GM23338 (cell line): ENCODE measurements at regions not wholly inside any gene's neighbourhood (a gene's known extent, or its start where the extent isn't known, plus 50 kb on each side); places are given as distances from the start of the nearest gene placed in this dataset.

Experiments
- CREB1 ChIP-seq: fragments of 250-450 bp; sonication (Bioruptor Pico); IDR thresholded peaks from 2 replicates; pipeline ENCODE4 v1.5.0; 2020; ENCODE audit warnings: low read depth, mild to moderate bottlenecking, moderate library complexity
- CTCF ChIP-seq, 2 experiments: fragments of 200-600 bp in 1 of 2; sonication (generic) in 1 of 2; conservative IDR thresholded peaks; 2 replicates each; pipeline versions ENCODE4 v1.5.1 to v1.6.1; 2016 to 2017; ENCODE audit warnings: antibody characterized with exemption in 2 of 2, low read depth in 2 of 2, mild to moderate bottlenecking in 2 of 2, moderate library complexity in 1 of 2
- ETS1 ChIP-seq: IDR thresholded peaks from 2 replicates; pipeline ENCODE4 v1.6.1; 2016; ENCODE audit warnings: antibody characterized with exemption
- EZH2 ChIP-seq: fragments of 200-600 bp; sonication (generic); IDR thresholded peaks from one replicate; pipeline ENCODE4 v1.8.0; 2017; ENCODE audit warnings: antibody characterized with exemption, mild to moderate bottlenecking, low read depth; ENCODE audit not compliant: unreplicated experiment
- EZH2phosphoT487 ChIP-seq: fragments of 200-600 bp; sonication (generic); IDR thresholded peaks from one replicate; pipeline ENCODE4 v1.8.1; 2018; ENCODE audit warnings: antibody characterized with exemption; ENCODE audit not compliant: unreplicated experiment
- JUNB ChIP-seq: IDR thresholded peaks from one replicate; pipeline ENCODE4 v1.6.1; 2016; ENCODE audit warnings: antibody characterized with exemption; ENCODE audit not compliant: unreplicated experiment
- NANOG ChIP-seq: IDR thresholded peaks from 2 replicates; pipeline ENCODE4 v1.6.1; 2016; ENCODE audit warnings: antibody characterized with exemption, borderline replicate concordance
- POLR2AphosphoS5 ChIP-seq: IDR thresholded peaks from 2 replicates; pipeline ENCODE4 v1.6.1; 2016; ENCODE audit warnings: antibody characterized with exemption, low read depth
- ZNF114 ChIP-seq: fragments of 250-450 bp; sonication (Bioruptor Pico); IDR thresholded peaks from 2 replicates; pipeline ENCODE4 v1.5.0; 2020; ENCODE audit warnings: mild to moderate bottlenecking, moderate library complexity
- ZNF331 ChIP-seq: fragments of 250-450 bp; sonication (Bioruptor Pico); IDR thresholded peaks from 2 replicates; pipeline ENCODE4 v1.5.0; 2020; ENCODE audit warnings: low read depth, mild to moderate bottlenecking, moderate library complexity
- ZNF462 ChIP-seq: fragments of 250-450 bp; sonication (Bioruptor Pico); IDR thresholded peaks from 2 replicates; pipeline ENCODE4 v1.5.0; 2020; ENCODE audit warnings: mild to moderate bottlenecking, moderate library complexity
- TF ChIP-seq, protein P1 (sequence below): IDR thresholded peaks from one replicate; pipeline ENCODE4 v1.6.1; 2018; ENCODE audit warnings: antibody characterized with exemption; ENCODE audit not compliant: unreplicated experiment

GRCh38 chr3:64406271-64406670, 181.0 kb upstream of the PRICKLE2 start:
- TF ChIP-seq ZNF114 (CRISPR knock-in tag) (no peak), CTCF (conservative IDR thresholded peaks at IDR 0.05; ENCODE audit: low read depth in 2 of 2) (no peak), POLR2AphosphoS5 (no peak), EZH2 (no peak), EZH2phosphoT487 (no peak), CREB1 (no peak), JUNB (no peak), ZNF462 (no peak), ETS1 (no peak), NANOG (no peak), ZNF331 (CRISPR knock-in tag) (no peak)
- TF ChIP-seq, protein P1, sequence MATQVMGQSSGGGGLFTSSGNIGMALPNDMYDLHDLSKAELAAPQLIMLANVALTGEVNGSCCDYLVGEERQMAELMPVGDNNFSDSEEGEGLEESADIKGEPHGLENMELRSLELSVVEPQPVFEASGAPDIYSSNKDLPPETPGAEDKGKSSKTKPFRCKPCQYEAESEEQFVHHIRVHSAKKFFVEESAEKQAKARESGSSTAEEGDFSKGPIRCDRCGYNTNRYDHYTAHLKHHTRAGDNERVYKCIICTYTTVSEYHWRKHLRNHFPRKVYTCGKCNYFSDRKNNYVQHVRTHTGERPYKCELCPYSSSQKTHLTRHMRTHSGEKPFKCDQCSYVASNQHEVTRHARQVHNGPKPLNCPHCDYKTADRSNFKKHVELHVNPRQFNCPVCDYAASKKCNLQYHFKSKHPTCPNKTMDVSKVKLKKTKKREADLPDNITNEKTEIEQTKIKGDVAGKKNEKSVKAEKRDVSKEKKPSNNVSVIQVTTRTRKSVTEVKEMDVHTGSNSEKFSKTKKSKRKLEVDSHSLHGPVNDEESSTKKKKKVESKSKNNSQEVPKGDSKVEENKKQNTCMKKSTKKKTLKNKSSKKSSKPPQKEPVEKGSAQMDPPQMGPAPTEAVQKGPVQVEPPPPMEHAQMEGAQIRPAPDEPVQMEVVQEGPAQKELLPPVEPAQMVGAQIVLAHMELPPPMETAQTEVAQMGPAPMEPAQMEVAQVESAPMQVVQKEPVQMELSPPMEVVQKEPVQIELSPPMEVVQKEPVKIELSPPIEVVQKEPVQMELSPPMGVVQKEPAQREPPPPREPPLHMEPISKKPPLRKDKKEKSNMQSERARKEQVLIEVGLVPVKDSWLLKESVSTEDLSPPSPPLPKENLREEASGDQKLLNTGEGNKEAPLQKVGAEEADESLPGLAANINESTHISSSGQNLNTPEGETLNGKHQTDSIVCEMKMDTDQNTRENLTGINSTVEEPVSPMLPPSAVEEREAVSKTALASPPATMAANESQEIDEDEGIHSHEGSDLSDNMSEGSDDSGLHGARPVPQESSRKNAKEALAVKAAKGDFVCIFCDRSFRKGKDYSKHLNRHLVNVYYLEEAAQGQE = no peak
